Activated T-cell treated with anti-CD3 and anti-CD28 coated beads, Interleukin-2, amount 50 U/mL, for 4 hours (primary cell): ENCODE measurements at regions not wholly inside any gene's neighbourhood (a gene's known extent, or its start where the extent isn't known, plus 50 kb on each side); places are given as distances from the start of the nearest gene placed in this dataset.
"Not testable (repeated sequence)": the region's sequence is repeated elsewhere in the genome, so short reads cannot be mapped to it uniquely, and the experiment has no call there.

Source experiments
- ATAC-seq, 2 donors: fragments of 200-7000 bp; cut with Tn5 transposase; one replicate each; pipeline ENCODE4 v1.10.0; 2021
- DNase-seq: peaks from one replicate; pipeline ENCODE4 v3.0.0-alpha.2; 2020
- H3K27me3 Mint-ChIP-seq: one replicate; pipeline ENCODE4 v1.8.0; 2021; ENCODE audit warnings: low read depth, mixed read lengths
- H3K36me3 Mint-ChIP-seq: one replicate; pipeline ENCODE4 v1.8.0; 2022; ENCODE audit warnings: mixed read lengths; ENCODE audit not compliant: insufficient read depth
- H3K4me1 Mint-ChIP-seq: one replicate; pipeline ENCODE4 v1.8.0; 2021; ENCODE audit warnings: low read depth, mixed read lengths
- H3K4me3 Mint-ChIP-seq: one replicate; pipeline ENCODE4 v1.8.0; 2021; ENCODE audit warnings: mild to moderate bottlenecking, moderate library complexity, mixed read lengths
- H3K9me3 Mint-ChIP-seq: one replicate; pipeline ENCODE4 v1.8.0; 2021; ENCODE audit warnings: mixed read lengths

DNA sequence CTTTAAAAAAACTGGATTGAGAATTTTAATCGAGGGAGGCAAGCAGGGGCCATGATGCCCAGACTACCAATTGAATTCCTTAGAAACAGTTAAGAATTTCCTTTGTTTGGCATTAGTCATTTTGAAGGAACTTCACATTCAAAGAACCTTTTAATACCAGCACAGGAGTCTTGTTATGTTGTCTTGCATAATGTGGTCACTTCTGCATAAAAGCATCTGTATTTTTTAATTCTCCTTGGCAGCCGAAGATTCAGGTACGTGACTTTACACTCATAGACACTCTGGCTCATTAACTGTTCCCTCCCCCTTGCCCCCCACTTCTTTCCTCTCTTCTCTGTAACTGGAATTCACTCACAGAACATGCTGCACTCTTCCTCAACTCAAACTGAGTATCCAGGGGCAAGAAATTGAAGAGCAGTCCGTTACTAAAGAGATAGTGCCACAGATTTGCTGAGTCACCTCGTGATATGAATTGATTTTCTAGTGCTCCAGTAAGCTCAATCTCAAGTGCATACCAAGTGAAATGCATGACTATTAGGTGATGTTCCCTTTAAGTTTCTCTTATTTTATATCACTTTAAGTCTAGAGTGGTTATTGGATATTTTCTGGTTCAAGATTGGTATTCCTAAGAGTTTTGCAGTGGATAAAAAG is 572.2 kb upstream of the SOX9 start:
- ATAC-seq (no peak), DNase-seq (no peak)
- no peaks in the 10 kb centered on the region for H3K27me3 Mint-ChIP-seq
- H3K9me3 Mint-ChIP-seq: peaks cover 3% of the 10 kb centered on the region
- no peaks in the 10 kb centered on the region for H3K36me3 Mint-ChIP-seq
- no peak overlapping the region for H3K4me3 Mint-ChIP-seq
- H3K4me1 Mint-ChIP-seq: no peaks in the 10 kb centered on the region

DNA sequence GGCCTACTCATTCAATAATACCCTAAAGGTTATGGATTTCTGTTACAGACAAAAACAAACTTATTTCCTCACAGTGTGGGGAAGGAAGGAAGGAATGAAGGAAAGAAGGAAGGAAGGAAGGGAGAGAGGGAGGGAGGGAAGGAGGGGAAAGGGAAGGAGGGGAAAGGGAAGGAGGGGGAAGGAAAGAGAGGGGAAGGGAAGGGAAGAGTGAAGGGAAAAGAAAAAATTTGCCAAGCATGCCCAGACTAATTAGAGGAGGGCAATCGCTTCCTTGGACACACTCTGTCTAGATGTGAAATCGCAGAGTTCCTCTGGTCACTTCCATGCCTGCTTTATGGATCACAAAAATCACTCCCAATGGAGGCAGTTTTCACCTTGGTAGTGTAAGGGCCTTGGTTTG is 570.1 kb upstream of the SOX9 start:
- ATAC-seq (no peak), DNase-seq (no peak)
- no peak overlapping the region for H3K4me3 Mint-ChIP-seq
- peaks cover 5% of the 10 kb centered on the region for H3K9me3 Mint-ChIP-seq
- no peaks in the 10 kb centered on the region for H3K27me3 Mint-ChIP-seq
- H3K4me1 Mint-ChIP-seq: no peaks in the 10 kb centered on the region
- no peaks in the 10 kb centered on the region for H3K36me3 Mint-ChIP-seq

DNA sequence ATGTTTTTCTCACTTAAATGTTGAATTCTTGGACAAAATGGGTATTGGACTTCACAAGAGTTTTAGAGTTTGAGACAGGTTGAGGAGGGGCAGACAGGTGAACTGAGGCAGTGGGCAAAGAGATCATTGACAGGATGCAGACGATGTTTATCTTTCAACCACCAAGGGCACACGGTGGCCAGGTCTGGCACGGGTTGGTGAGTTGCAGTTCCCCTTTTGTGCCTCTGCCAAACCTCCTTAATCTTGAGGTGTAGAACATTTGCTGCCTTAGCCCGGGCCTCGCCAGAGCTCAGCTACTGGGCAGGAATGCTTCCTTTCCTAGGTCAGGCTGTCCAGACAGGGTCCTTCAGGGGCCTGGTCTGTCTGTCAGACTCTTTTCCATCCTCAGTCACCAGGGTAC is 567.4 kb upstream of the SOX9 start:
- DNase-seq (no peak), ATAC-seq (no peak)
- Mint-ChIP-seq H3K9me3 (peaks cover 8% of the 10 kb centered on the region), H3K27me3 (no peaks in the 10 kb centered on the region), H3K4me3 (no peak overlapping the region), H3K36me3 (no peaks in the 10 kb centered on the region), H3K4me1 (no peaks in the 10 kb centered on the region)

DNA sequence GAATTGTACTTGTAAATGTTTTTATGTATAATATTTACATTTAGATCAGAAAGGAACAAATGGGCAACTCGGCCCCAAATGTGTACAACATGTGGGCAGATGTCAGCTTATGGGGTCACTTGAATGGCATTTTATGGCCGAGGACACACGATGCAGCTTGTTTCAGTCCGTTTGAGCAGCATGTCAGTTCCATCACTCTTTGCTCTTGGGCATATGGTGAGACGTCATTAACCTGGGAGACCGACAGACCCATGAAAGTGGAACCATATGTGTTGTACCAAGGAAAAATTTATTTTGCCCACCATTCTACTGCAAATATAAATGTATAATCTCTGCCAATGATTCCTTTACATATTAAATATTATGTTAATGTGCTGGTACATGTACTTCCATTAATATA is 561.9 kb upstream of the SOX9 start:
- DNase-seq (no peak), ATAC-seq (no peak)
- no peaks in the 10 kb centered on the region for H3K27me3 Mint-ChIP-seq
- no peaks in the 10 kb centered on the region for H3K4me1 Mint-ChIP-seq
- H3K4me3 Mint-ChIP-seq: no peak overlapping the region
- H3K9me3 Mint-ChIP-seq: peaks cover 5% of the 10 kb centered on the region
- no peaks in the 10 kb centered on the region for H3K36me3 Mint-ChIP-seq

DNA sequence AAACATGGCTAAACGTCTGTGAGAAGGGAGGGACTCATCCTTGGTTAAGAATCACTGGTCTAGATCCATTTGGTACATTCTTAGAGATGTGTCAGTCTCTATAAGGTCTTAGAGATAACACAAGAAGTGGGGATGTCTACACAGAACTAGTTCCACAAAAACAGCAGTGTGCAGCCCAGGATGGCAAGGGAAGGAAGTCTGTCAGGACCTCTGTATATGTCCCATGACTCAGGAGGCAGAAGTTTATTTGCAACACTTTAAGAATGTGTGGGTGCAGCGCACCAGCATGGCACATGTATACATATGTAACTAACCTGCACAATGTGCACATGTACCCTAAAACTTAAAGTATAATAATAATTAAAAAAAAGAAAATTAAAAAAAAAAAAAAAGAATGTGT is 548.5 kb upstream of the SOX9 start:
- DNase-seq (no peak), ATAC-seq (no peak)
- H3K36me3 Mint-ChIP-seq: no peaks in the 10 kb centered on the region
- no peaks in the 10 kb centered on the region for H3K4me1 Mint-ChIP-seq
- no peak overlapping the region for H3K4me3 Mint-ChIP-seq
- peaks cover 2% of the 10 kb centered on the region for H3K27me3 Mint-ChIP-seq
- H3K9me3 Mint-ChIP-seq: peaks cover 7% of the 10 kb centered on the region

DNA sequence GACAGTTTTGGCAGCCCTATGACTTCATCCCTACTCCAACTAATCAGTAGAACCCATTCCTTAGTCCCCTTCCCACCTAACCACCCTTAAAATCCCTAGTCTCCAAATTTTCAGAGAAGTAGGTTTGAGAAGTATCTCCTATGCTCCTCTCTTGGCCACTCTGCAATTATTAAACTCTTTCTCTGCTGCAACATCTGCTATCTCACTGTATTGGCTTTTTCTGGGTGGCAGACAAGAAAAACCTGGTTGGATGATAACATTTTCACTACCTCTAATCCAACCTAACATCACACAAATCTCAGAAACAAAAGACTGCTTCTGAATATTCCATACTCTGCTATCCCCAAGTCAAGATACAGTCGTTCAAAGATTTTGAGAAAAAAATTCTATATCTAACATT is 542.4 kb upstream of the SOX9 start:
- Mint-ChIP-seq H3K4me3 (no peak overlapping the region), H3K4me1 (no peaks in the 10 kb centered on the region), H3K9me3 (peaks cover 16% of the 10 kb centered on the region), H3K36me3 (no peaks in the 10 kb centered on the region), H3K27me3 (peaks cover 2% of the 10 kb centered on the region)
- DNase-seq (no peak), ATAC-seq (no peak)

DNA sequence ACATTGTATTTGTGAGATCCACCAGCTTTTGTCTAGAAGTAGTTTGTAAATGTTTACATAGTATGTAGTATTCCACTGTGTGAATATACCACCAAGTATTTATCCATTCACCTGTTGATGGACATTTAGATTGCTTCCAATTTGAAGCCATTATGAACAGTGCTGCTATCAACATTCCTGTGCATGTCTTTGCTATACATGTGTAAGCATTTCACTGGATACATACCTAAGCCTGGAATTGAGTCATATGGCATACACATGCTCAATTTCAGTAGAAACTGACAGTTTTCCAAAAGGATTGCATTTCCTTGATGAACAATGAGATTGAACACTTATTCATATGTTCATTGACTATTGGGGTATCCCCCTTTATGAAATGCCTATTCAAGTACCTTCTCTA is 540.6 kb upstream of the SOX9 start:
- Mint-ChIP-seq H3K27me3 (no peaks in the 10 kb centered on the region), H3K36me3 (no peaks in the 10 kb centered on the region), H3K4me1 (no peaks in the 10 kb centered on the region), H3K4me3 (no peak overlapping the region), H3K9me3 (peaks cover 16% of the 10 kb centered on the region)
- ATAC-seq: no peak
- DNase-seq: no peak

DNA sequence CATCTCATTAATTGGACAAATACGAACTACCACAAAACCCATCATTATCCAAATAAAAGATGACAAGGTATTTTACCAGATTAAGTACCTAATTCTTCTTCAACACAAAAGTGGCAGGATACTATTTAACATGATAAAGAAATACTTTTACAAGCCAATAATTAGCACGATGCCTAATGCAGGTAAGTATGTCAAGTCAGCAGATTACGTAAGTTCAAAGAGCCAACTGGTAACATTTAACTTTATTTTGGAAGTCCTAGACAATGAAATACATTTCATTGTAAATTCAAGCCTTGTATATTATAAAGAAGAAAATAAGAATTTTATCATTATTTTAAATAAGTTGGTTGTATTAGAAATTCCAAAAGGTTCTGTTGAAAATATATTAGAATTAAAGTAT is 535.3 kb upstream of the SOX9 start:
- no peaks in the 10 kb centered on the region for H3K27me3 Mint-ChIP-seq
- H3K4me3 Mint-ChIP-seq: no peak overlapping the region
- H3K36me3 Mint-ChIP-seq: no peaks in the 10 kb centered on the region
- H3K9me3 Mint-ChIP-seq: peaks cover 6% of the 10 kb centered on the region
- ATAC-seq: no peak
- no peak for DNase-seq
- no peaks in the 10 kb centered on the region for H3K4me1 Mint-ChIP-seq

DNA sequence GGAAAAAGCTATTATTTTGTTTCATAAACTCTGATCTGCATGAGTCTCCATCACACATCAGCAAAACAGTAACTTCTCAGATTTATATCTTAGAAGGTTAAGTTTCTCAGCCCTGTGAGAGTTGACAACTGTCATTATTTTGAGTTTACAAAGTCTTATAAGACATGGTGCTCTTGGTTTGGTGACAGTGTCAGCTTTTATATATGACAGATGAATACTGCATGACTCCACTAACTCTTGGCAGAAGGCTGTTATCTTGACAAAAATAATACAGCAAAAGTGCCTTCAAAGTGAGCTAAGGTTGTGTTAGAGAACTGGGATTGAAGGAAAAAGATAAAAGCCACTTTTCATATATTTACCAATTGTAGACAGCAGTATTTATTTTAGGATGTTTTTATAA is 528.4 kb upstream of the SOX9 start:
- Mint-ChIP-seq H3K36me3 (no peaks in the 10 kb centered on the region), H3K9me3 (peaks cover 3% of the 10 kb centered on the region), H3K27me3 (no peaks in the 10 kb centered on the region), H3K4me3 (no peak overlapping the region), H3K4me1 (no peaks in the 10 kb centered on the region)
- ATAC-seq: no peak
- DNase-seq: no peak

DNA sequence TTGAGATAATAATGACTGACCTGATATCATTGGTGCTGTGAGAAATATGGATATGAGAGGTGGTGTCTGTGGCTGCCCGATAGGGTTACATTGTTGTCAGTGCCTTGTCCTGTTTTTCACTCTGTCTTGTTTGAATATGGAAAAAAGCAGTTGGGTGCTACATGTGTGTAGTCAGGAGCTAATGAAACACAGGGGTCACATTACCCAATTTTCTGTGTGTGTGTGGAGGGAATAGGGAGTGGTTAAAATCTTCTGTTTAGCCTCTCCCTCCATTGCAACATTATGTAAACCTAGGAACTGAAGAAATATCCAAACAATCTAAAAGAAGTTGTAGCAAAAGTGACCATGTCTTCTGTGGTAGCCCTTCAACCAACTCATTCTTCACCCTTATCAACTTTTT is 527.7 kb upstream of the SOX9 start:
- DNase-seq: no peak
- no peaks in the 10 kb centered on the region for H3K9me3 Mint-ChIP-seq
- no peaks in the 10 kb centered on the region for H3K27me3 Mint-ChIP-seq
- H3K4me1 Mint-ChIP-seq: no peaks in the 10 kb centered on the region
- no peaks in the 10 kb centered on the region for H3K36me3 Mint-ChIP-seq
- ATAC-seq: no peak
- no peak overlapping the region for H3K4me3 Mint-ChIP-seq

DNA sequence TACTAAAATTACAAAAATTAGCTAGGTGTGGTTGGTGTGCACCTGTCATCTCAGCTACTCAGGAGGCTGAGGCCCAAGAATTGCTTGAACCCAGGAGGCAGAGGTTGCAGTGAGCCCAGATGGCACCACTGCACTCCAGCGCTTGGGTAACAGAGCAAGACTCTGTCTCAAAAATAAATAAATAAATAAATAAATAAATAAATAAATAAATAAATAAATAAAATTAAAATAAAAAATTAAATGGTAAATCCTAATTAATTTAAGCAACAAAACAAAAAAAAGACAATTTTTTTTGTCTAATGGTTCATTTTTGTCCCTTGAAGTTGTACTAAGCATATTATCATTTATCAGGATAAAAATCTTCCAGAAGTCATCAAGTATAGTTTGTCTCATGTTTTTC is 521.2 kb upstream of the SOX9 start:
- not testable (repeated sequence) for H3K4me1 Mint-ChIP-seq, H3K27me3 Mint-ChIP-seq, H3K4me3 Mint-ChIP-seq, DNase-seq, ATAC-seq, H3K36me3 Mint-ChIP-seq, H3K9me3 Mint-ChIP-seq

DNA sequence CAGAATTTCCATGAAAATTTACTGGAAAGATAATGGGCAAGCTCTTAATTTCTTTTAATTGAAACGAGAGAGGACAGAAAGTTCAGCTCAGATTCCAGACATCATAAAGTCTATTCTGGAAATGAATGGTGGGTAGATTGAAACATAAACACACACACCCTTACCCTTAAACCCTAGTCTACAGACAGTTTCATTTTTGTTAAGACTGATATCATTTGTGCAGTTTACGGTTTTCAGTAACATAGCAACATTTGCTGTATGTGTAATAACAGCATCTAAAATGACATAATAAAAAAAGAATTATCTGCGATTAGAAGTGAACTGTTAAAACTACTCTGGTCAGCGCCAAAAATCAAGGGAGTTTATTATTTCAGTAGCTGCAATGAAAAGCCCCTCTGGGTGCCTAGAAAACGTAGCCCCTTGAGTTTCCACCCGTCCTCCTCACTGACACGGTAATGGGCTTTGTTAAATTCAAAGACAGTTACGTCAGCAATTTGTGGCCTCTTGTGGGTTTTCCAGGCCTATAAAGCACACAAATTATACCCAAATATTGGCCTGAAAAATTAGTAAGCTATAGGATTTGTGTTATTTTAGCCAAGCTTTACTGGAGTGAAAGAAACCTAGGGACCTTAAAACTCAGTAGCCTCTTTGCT is 520.6 kb upstream of the SOX9 start:
- Mint-ChIP-seq H3K36me3 (no peaks in the 10 kb centered on the region), H3K9me3 (no peaks in the 10 kb centered on the region), H3K4me1 (no peaks in the 10 kb centered on the region), H3K4me3 (no peak overlapping the region), H3K27me3 (no peaks in the 10 kb centered on the region)
- no peak for ATAC-seq
- DNase-seq: no peak

DNA sequence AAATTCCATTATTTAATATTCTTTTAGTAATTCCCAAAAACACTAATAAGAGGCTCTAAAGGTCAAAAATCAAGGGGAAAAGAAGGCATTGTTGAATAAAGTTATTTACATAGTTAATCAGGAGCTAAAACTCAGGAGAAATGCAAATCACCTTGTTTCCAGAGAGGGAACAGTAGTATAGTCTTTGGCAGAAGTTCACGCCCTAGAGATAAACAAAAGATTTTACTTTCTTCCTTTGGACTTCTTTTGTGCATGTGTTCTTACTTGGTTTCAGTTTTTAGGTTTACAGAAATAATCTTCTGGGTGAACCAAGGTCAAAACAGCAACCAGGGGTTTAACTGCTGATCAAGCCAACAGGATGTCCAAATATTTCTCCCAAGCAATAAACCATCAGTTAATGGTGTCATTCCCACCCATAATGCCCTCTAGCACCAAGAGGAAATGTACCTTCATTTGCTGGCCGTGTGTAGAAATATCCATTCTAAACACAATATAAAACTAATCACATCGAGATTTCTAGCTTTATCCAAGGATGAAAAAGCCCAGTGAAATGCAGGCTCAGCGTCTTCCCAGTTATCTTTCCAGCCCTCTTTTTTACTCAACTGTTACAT is 518.8 kb upstream of the SOX9 start:
- ATAC-seq (no peak), DNase-seq (no peak)
- Mint-ChIP-seq H3K9me3 (no peaks in the 10 kb centered on the region), H3K27me3 (no peaks in the 10 kb centered on the region), H3K4me1 (no peaks in the 10 kb centered on the region), H3K4me3 (no peak overlapping the region), H3K36me3 (no peaks in the 10 kb centered on the region)

DNA sequence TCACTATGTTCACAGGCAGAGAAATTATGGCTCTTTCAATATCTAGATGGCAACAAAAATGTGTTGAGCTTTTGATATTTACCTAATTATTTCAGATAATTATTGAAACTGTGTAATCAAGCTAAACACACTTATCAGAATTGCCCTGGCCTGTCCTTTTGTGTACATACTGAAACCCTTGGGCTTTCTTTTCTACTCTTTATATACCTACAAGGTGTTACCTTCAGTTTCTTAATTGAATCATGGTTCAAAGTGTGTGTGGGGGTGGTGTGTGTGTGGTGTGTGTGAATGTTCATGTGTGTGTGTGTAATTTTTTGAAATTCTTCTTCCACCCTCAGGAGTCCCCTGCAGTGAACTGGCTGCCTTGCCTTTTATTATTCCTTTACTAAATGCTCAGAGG is 506.8 kb upstream of the SOX9 start:
- no peak for ATAC-seq
- Mint-ChIP-seq H3K27me3 (no peaks in the 10 kb centered on the region), H3K9me3 (peaks cover 31% of the 10 kb centered on the region), H3K4me1 (no peaks in the 10 kb centered on the region), H3K4me3 (no peak overlapping the region), H3K36me3 (no peaks in the 10 kb centered on the region)
- DNase-seq: no peak

DNA sequence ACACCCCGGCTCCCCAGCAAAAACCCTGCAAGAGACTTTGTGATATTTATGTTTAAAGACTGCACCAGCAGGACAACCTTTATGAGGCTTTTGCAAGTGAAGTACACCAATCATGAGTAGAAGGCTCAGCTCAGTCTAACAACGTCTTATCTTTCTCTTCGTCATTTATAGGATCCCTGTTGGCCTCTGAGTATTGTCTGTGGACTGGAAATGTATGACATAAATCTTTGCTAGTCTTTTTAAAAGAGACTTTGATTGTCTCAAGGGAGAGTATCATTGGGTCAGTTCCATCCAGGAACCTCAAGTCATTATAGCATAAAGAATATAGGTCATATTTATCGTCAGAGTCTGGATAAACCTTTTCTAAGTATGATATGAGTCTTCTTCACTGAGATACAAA is 505.0 kb upstream of the SOX9 start:
- no peak for DNase-seq
- ATAC-seq: no peak
- Mint-ChIP-seq H3K9me3 (peaks cover 41% of the 10 kb centered on the region), H3K4me3 (no peak overlapping the region), H3K27me3 (no peaks in the 10 kb centered on the region), H3K36me3 (no peaks in the 10 kb centered on the region), H3K4me1 (no peaks in the 10 kb centered on the region)
